SH-SY5Y (cell line): ENCODE measurements at regions not wholly inside any gene's neighbourhood (a gene's known extent, or its start where the extent isn't known, plus 50 kb on each side); places are given as distances from the start of the nearest gene placed in this dataset.

Experiments
- GATA2 ChIP-seq: IDR thresholded peaks from 2 replicates; pipeline ENCODE4 v1.6.1; 2011; ENCODE audit warnings: mild to moderate bottlenecking, low read depth, low read length
- GATA3 ChIP-seq: IDR thresholded peaks from 2 replicates; pipeline ENCODE4 v1.6.1; 2011; ENCODE audit warnings: low read depth, mild to moderate bottlenecking, low read length, moderate library complexity

- no peak for TF ChIP-seq GATA3
- TF ChIP-seq GATA2, result no peak
These were observed 109.0 kb upstream of the CELF4 start for GRCh38 chr18:37674570-37674969.
